ENCODE measurements at regions not wholly inside any gene's neighbourhood (a gene's known extent, or its start where the extent isn't known, plus 50 kb on each side); places are given as distances from the start of the nearest gene placed in this dataset.
"Not testable (repeated sequence)": the region's sequence is repeated elsewhere in the genome, so short reads cannot be mapped to it uniquely, and the experiment has no call there.

DNA sequence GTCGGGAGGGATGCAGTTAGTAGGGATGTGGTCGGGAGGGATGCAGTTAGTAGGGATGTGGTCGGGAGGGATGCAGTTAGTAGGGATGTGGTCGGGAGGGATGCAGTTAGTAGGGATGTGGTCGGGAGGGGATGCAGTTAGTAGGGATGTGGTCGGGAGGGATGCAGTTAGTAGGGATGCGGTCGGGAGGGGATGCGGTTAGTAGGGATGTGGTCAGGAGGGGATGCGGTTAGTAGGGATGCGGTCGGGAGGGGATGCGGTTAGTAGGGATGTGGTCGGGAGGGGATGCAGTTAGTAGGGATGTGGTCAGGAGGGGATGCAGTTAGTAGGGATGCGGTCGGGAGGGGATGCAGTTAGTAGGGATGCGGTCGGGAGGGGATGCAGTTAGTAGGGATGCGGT, 96.2 kb downstream of the BDH1 start:
- not testable (repeated sequence) for DNase-seq (ENCODE audit: low read depth in 4 of 4, low spot score in 3 of 4)

DNA sequence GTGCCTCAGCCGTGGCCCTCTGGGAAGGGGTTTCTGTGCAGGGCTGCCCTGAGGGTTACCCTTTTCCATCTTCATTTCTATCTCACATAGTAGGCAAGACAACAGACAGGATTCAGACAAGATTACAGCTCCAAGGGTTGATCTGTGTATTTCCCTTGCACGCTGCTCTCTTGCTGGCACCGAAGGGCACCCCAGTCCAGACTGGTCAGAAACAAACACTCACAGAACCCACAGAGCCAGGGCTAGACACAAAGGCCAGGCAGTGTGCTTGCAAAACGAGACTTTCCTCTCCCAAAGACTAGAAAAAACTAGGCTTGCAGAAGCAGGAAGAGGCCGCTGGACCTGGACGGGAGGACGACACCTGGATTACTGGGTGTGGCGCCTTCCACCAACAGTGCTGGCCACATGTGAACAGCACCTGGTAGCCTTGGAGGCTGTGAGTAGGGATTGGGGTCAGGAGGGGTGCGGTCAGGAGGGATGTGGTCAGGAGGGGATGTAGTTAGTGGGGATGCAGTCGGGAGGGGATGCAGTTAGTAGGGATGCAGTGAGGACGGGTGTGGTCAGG, 96.8 kb downstream of the BDH1 start:
- no peak for DNase-seq (ENCODE audit: low read depth in 4 of 4, low spot score in 3 of 4)

DNA sequence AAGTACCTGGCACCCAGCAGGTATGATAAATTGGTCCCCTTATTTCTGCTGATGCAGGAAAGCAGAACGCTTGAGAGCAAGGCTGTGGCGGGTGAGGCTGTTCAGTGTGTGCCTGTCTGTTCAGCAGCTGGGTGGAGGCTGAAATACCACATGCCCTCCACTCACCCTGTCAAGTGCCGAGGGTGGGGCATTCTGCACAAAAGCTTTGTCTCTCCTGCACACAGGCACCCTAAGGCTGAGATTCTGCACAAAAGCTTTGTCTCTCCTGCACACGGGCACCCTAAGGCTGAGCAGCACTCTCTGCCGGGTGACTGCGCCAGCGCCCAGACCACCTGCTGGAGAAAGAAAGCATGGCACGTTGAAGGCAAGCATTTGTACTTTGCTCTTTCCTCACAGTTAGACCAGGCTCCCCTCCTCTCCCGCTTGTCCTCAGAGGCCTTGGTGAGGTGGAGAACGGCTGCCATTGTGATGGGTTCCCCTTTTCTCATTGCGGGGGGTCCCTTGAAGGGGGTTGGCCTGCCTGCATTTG, 97.5 kb downstream of the BDH1 start:
- no peak for DNase-seq (ENCODE audit: low read depth in 4 of 4, low spot score in 3 of 4)

DNA sequence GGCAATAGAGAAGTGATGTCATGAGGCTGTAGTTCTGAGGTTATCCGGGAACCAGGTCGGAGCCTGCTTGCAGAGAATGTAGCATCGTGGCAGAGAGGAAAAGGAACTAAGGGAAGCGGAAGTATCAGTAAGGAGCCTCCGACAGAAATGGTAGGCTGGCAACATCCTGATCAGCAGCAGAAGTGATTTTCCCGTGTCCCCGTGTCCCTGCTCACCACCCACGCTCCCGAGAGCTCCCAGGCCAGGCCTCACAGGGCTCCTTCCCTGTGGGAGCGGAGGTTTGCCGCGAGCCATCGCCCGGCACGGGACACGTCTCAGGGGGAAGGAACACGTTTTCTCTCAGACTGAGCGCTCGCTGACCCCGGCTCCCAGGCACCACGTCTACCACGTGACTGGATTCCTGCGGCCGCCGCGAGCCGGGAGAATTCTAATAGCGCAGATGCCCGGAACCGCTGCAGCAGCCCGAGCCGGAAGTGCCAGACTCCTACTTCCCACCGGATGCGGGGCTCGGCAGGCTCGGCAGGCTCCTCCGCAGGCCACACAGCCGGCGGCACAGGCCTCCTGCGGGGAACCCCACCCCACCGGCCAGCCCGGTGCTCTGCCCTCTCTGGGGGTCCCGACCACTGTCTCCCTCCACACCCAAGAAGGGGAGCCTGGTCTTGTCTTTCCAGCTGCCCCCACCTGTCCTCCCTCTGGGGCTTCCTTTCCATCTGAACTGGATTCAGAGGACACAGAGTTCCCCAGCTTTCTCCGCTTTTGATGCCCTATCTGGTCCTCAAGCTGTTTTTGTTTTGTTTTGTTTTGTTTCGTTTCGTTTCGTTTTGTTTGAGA, 99.3 kb downstream of the BDH1 start:
- peak; percentile 64 to 78 (median 68) for DNase-seq (ENCODE audit: low read depth in 4 of 4, low spot score in 3 of 4)

DNA sequence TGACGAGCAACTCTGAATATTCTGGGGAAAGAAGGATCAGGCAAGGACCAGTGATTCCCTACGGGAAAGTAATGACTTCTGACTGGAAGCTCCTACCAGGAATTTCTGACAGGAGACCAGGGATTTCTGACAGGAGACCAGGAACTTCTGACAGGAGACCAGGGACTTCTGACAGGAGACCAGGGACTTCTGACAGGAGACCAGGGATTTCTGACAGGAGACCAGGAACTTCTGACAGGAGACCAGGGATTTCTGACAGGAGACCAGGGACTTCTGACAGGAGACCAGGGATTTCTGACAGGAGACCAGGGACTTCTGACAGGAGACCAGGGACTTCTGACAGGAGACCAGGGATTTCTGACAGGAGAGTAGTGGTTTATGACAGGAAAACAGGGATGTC, 100.9 kb downstream of the BDH1 start:
- DNase-seq (ENCODE audit: low read depth in 4 of 4, low spot score in 3 of 4), result not testable (repeated sequence)

DNA sequence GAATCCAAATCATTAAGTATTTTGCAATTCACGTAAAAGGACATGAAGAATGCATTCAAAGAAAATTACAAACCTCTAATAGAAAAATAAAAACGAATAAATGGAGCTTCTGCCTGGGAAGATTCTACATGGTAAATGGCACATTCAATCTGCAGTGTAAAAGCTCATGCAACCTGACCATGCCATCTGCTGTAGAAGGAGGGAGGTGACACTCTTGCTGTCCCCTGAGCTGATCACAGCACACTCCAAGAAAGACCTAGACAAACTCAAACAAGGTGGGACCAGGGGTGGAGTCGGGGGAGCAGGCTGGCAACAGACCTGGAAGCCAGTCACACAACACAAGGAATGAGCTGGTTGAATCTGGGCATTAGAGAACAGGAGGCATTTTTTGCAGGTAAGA, 101.8 kb downstream of the BDH1 start:
- no peak for DNase-seq (ENCODE audit: low read depth in 4 of 4, low spot score in 3 of 4)

DNA sequence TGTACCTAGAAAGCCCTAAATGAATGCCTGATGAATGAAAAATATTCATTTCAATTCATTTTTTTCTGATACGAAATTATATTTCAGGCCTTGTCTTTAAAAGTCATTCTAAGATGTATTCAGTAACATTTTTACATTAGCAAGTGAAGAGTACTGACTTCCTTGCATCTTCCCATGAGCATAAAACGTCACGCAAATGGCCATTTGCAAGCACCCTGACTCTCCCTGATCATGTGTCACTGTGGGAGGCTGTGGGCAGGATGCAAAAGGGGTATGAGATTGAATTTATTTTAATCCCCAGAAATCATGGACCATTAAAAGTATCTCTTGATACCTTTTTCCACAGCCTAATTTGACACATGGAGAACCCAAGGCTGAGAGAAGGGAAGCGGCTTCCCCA, 105.0 kb downstream of the BDH1 start:
- no peak for DNase-seq (ENCODE audit: low read depth in 4 of 4, low spot score in 3 of 4)

DNA sequence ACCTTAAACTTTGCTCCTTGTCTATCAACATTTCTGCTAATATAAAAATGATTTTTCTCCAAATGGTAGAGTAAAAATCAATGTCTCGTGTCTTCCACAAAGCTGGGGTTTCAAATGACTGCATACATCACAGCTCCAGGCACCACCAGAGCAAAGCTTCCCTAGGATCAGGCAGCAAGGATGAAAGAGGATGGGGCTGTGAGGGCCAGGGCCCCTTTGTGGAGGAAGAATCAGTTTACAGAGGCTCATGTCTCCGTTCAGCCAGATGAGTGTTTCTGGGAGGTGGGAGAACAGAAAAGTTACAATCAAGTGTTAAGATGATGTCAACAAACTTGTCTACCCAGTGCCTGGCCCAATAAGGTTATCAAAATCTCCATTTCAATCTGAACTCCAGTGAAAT, 105.5 kb downstream of the BDH1 start:
- no peak for DNase-seq (ENCODE audit: low read depth in 4 of 4, low spot score in 3 of 4)

DNA sequence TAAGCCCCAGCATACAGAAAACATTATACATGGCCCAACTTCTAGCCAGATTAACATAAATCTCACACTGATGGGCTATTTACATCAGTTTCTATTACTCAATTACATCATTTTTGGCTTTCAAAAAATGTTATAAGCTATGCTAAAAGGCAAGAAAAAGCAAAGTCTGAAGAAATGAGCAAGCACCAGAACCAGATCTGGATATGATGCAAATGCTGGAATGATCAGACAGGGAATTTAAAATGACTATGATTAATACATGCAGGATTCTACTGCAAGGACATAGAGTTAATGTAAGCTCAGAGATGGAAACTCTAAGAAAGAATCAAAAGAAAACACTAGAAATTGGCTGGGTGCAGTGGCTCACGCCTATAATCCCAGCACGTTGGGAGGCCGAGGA, 106.6 kb downstream of the BDH1 start:
- DNase-seq (ENCODE audit: low read depth in 4 of 4, low spot score in 3 of 4), result not testable (repeated sequence)

DNA sequence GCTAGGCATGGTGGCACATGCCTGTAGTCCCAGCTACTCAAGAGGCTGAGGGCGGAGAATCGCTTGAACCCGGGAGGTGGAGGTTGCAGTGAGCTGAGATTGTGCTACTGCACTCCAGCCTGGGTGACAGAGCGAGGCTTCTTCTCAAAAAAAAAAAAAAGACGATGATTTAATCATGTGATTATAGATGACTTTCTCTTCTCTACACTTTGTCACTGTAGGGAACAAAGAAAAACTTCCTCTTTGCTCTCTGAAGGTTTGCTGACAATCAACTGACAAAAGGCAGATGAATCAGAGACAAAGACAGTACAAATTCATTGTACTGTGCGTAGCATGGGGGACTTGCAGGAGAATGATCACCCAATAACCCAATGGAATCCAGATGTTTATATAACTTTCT, 108.0 kb downstream of the BDH1 start:
- DNase-seq (ENCODE audit: low read depth in 4 of 4, low spot score in 3 of 4), result not testable (repeated sequence)

DNA sequence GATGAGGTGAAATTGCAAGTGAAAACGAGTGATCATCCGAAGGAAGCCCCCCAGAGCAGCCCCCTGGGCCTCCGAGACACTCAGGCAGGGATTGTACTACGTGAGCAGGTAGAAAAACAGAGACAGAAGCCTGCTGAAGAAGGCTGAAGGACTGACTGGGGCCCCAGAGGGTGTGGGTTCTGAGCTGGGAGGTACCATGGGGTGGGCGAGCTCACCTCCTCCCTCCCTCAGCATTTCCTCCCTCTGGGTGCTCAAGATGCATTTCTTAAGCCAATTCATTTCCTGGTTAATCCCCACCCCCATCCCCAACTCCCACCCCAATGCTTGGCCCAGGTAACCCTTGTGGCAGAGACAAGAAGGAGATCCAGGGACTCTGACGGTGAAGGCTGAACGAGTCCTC, 108.7 kb downstream of the BDH1 start:
- DNase-seq (ENCODE audit: low read depth in 4 of 4, low spot score in 3 of 4), result no peak

DNA sequence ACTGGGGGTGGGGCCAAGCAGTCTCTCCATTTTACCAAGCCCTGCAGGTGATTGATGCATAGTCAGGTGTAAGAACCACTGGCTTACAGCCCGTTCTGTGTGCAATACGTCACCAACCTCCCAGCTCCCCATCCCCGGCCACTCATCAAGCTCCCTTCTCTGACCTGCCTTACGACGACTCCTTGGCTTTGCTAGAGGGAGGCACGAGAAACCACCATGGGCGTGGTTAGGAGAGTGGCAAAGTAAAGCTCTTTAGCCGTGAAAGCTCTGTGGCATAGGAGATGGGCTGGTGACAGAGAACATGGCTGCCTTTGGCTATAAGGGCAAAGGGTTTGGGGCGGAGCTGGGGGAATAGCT, 109.1 kb downstream of the BDH1 start:
- DNase-seq (ENCODE audit: low read depth in 4 of 4, low spot score in 3 of 4), result no peak

DNA sequence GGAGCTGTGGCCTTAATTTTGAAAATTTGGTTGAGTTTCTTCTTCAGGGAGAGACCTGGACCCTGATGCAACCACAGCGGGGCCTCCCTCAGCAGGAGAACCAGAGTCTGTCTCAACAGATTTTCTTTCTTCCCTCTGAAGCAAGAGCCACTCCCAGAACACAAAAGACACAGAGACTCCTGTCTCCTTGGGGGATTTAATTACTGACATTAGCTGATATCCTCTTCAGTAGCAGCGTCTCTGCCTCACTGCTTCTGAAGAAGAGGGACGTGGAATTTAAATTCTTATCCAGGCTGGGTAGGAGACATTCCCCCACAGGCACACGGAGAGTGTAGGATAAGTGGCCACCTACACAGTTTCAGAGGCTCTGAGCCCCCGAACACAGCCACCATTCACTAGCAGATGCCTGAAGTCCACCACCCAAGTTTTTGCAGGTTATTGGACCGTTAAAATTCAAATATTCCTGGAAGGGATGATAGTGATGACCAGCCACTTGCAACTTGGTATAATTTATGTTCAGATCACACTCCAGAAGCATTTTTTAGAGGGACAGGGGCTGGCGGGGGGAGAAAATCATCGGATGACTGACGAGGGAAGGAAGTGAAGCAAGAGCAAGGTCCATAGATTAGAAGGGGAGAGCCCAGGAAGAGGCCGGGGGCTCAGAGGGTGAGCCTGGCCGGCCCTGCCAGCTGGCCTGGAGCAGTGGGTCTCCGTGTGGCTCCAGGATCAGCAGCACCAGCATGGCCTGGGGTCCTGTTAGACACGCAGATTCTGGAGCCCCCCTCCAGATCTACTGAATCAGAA, 109.7 kb downstream of the BDH1 start:
- no peak for DNase-seq (ENCODE audit: low read depth in 4 of 4, low spot score in 3 of 4)

DNA sequence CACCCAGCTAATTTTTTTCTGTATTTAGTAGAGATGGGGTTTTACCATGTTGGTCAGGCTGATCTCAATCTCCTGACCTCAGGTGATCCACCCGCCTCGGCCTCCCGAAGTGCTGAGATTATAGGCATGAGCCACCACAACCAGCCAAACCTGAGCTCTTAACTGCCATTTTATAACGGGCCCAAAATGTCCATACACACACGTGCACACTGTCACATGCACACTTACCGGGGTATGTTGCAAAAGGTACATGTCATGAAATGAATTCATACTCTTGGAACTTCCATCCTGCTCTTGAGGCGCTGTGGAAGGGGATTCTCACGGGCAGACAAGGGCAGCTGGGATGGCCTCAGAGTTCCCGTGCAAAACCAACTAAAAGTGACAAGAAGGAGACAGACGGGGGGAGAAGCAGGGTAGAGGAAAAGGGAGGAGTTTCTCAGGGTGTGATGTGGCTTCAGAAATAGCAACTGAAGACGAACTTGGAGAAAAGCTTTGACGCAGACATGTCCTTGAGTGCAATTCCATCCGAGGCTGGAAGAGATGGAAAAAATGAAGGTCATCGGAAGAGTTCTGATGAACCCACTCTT, 110.9 kb downstream of the BDH1 start:
- no peak for DNase-seq (ENCODE audit: low read depth in 4 of 4, low spot score in 3 of 4)

DNA sequence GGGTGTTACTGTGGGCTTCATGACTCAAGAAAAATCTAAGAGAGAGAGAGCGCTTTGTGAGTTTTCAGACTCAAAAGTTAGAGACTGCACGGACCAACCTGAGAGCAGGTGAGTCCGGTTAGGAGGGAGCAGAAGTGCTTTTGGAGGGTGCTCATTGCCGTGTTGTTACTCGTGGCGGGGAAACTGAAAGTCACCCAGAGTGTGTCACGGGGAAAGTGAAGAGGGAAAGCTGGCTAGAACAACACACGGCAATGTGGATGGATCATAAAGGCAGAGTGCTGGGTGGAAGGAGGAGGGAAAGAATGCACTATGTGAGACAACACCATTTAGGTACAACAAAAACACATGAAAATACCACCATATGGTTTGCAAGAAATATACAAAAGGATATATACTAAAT, 112.3 kb downstream of the BDH1 start:
- no peak for DNase-seq (ENCODE audit: low read depth in 4 of 4, low spot score in 3 of 4)

DNA sequence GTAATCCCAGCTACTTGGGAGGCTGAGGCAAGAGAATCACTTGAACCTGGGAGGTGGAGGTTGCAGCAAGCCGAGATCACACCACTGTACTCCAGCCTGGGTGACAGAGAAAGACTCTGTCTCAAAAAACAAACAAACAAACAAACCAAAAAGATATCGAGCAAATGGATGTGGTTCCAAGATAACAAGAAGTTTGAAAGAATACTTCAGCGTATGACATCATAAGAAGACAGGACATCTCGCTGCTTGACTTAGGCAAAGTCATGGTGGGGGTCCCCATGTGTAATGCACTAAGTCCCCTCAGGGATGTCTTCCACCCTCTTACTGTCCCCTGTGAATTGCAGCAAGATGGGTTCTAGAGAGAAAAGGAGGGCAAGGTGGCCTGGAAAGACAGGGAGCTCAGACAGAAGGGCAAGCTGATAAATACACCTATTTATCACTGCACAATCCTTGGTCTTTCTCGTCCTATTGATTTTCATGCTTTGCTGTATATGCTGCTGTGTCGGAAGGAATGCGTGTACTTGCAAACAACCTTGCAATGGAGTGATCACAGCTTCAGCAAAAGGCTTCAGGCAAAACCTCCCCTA, 115.0 kb downstream of the BDH1 start:
- no peak for DNase-seq (ENCODE audit: low read depth in 4 of 4, low spot score in 3 of 4)

DNA sequence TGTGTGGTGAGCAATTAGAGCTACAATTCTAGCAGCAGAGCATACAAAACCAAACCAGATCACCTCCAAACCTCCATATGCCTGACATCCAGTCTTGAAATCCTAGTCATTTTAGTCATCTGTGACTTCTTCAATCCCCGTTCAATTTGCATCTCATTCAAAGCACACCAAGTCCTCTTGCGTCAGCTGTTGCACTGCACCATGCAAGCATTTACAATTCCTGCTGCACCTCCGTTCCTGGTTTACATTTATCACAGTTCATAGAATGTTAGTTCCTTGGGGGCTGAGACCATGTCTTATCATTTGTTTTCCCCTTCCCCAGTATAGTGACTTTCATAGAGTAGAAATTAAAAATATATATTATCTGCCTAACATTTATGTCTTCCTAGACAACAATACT, 116.9 kb downstream of the BDH1 start:
- DNase-seq (ENCODE audit: low read depth in 4 of 4, low spot score in 3 of 4), result no peak

DNA sequence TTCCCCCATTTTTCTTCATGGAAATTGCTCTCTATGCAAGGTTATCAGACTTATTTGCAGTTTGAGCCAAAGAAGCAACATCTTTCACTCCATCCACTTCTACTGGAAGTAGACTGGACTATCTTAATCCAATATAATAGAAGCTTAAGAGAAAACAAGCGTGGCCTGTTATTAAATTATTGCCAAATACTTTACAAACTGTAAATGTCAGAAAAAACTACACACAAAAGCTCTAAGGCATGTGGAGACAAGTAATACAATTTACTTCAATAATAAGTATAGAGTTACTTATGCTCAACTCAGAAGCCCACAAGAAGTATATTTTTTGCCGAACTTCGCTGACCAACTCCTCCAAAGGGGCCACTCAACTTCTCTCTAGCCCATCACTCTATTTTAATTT, 120.3 kb downstream of the BDH1 start:
- DNase-seq (ENCODE audit: low read depth in 4 of 4, low spot score in 3 of 4), result no peak

DNA sequence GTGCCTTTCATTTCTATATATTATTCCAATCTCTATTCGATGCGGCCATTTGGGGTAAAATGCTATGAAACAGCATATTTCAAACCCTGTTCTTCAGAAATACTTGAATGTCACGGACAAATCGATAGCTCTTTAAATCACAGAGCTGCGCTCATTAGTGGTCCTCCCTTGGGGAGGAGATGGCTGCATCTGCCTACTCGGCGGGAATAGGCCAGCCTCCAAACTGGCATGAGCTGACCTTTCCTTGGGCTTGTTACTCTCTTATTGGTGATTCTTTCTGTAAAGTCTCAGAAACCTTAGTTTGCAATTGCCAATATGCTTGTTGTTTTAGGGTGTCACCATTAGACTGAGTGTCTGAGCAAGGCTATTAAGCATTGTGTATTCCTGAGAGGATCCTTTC, 120.9 kb downstream of the BDH1 start:
- DNase-seq (ENCODE audit: low read depth in 4 of 4, low spot score in 3 of 4), result no peak

DNA sequence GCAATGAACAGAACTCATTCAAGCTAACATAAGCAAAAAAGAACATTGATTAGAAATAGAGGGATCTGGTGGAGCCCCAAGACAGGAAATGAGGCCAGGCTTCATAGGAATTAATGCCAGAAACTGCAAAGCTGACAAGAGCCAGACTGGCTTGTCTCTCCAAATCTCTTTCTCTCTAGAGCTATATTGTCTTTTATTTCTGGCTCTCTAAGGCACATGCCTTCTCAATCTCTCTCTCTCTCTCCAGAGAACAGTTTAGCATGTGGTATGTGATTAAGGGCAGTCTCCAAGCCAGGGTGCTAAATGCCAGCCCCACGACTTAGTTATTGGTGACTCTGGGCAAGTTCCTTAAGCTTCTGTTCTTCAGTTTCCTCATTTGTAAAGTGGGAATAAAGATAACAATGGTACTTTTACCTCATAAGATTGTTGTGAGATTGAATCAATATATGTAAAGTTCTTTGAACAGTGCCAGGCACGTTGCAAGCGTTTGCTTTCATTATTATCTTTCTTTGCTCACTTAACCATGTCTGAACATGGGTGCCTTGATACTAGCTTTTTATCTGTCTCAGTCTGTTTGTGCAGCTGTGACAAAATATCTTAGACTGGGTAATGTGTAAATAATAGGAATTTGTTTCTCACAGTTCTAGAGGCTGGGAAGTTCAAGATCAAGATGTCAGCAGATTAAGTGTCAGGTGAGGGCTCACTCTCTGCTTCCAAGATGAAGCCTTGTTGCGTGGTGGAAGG, 123.2 kb downstream of the BDH1 start:
- DNase-seq (ENCODE audit: low read depth in 4 of 4, low spot score in 3 of 4), result no peak
